NCI-H748 treated with DMSO at 0.1 percent for 48 hours (cell line): ENCODE measurements at regions not wholly inside any gene's neighbourhood (a gene's known extent, or its start where the extent isn't known, plus 50 kb on each side); places are given as distances from the start of the nearest gene placed in this dataset.
"Not testable (repeated sequence)": the region's sequence is repeated elsewhere in the genome, so short reads cannot be mapped to it uniquely, and the experiment has no call there.

ENCODE experiments used
- DNase-seq: peaks from one replicate; lab custom pipeline; 2025; lab: John Stamatoyannopoulos, UW

- no peak for DNase-seq
Measured at GRCh38 chr7:125386211-125386610, 456.6 kb upstream of the POT1 start.

GRCh38 chr7:125383324-125383723 is 453.7 kb upstream of the POT1 start:
- DNase-seq = no peak

GRCh38 chr7:125382401-125382800 is 452.8 kb upstream of the POT1 start:
- no peak for DNase-seq

DNA sequence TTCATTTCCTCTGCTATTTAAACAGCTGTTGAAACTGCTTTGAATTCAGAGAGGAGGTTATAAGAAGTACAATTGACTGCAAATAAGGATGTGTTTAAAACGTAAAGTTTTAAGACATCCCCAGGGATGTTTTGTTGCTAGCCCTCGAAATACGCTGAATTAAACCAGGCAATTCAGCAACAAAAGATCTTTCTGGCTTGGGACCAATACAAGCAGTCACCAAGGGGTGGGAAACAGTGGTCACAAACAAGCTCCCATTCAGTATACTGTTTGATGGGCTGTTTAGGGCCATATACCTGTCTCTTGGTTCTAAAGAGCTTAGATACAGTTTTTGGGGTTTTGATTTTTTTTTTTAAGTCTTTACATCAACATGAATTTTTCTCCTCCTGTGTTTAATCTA is 446.3 kb upstream of the POT1 start:
- peak; percentile 88 for DNase-seq

DNA sequence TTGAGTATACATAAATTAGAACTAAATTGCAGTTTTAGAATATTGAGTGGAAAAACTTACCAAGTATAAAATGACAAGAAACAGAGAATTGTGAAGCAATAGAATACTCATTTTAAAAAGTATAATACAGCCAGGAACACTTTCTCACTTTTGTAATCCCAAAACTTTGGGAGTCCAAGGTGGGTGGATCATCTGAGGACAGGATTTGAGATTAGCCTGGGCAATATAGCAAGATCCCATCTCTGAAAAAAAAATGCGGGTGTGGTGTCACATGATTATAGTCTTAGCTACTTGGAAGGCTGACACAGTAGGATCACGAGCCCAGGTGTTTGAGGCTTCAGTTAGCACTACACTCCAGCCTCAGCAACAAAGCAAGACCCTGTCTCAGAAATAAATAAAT is 440.9 kb upstream of the POT1 start:
- no peak for DNase-seq

DNA sequence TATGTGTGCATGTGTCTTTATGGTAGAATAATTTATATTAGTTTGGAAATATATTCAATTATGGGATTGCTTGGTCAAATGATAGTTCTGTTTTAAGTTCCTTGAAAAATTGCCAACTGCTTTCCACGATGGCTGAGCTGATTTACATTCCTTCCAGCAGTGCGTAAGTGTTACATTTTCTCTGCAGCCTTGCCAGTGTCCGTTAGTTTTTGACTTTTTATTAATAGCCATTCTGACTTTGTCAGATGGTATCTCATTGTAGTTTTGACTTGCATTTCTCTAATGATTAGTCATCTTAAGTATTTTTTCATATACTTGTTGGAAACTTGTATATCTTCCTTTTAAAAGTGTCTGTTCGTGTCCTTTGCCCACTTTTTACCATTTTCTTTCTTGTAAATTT is 434.2 kb upstream of the POT1 start:
- DNase-seq = no peak

DNA sequence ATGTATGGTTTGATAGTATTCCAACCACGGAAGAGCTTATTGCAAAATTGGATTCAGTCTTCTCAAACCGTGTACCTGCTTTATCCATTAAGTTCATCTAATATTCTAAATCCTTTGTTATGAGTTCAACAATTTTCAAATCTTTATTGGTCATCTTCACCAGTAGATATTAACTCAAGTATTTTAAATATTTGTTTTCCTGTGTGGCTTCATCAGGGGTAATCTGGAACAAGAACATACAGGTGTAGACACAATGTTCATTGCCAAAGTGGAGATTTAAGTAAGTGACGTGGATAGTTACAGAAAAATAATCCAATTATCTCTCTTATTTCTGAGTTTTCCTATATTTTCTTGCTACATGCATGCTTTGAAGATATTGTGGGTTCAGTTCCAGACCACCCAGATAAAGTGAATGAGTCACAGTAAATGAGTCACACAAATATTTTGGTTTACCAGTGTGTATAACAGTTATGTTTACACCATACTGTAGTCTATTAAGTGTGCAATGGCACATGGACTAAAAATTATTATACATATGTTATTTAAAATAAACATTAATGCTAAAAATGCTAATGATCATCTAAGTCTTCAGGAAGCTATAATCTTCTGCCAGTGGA is 429.0 kb upstream of the POT1 start:
- no peak for DNase-seq

GRCh38 chr7:125357676-125358455 is 428.2 kb upstream of the POT1 start:
- DNase-seq = no peak

DNA sequence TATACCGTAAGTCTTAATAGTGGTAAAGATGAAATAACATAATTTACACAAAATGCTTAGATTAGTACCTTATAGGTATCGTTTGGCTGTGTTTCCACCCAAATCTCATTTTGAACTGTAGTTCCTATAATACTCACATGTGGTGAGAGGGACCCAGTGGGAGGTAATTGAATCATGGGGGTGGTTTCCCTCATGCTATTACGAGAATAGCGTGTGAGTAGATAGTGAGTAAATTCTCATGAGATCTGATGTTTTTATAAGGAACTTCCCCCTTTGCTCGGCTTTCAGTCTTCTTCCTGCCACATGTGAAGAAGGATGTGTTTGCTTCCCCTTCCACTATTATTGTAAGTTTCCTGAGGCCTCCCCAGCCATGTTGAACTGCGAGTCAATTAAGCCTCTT is 426.3 kb upstream of the POT1 start:
- DNase-seq = no peak

DNA sequence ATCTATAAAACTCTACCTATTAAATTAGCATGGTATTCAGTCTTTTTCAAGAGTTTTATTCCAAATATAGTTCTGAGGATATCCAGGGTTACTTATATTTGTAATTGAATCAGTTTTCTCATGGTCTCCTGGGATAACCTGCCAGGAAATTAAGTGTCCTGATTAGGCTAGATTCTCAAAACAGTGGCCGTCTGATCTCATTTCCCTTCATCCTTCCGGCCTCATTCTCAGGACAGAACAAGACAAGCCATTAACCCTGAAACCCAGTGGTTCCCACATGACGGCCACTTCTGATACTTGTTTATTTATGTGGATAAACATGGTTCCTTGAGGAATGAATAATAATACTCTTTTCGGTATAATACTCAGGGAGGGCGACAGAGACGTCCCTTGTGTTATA is 417.6 kb upstream of the POT1 start:
- no peak for DNase-seq

- DNase-seq = no peak
Measured at GRCh38 chr7:125338110-125338509, 408.5 kb upstream of the POT1 start.

GRCh38 chr7:125336326-125336725 is 406.7 kb upstream of the POT1 start:
- DNase-seq = no peak

GRCh38 chr7:125326666-125327255 is 397.1 kb upstream of the POT1 start:
- DNase-seq = no peak

GRCh38 chr7:125316466-125316865 is 386.8 kb upstream of the POT1 start:
- DNase-seq = no peak

DNA sequence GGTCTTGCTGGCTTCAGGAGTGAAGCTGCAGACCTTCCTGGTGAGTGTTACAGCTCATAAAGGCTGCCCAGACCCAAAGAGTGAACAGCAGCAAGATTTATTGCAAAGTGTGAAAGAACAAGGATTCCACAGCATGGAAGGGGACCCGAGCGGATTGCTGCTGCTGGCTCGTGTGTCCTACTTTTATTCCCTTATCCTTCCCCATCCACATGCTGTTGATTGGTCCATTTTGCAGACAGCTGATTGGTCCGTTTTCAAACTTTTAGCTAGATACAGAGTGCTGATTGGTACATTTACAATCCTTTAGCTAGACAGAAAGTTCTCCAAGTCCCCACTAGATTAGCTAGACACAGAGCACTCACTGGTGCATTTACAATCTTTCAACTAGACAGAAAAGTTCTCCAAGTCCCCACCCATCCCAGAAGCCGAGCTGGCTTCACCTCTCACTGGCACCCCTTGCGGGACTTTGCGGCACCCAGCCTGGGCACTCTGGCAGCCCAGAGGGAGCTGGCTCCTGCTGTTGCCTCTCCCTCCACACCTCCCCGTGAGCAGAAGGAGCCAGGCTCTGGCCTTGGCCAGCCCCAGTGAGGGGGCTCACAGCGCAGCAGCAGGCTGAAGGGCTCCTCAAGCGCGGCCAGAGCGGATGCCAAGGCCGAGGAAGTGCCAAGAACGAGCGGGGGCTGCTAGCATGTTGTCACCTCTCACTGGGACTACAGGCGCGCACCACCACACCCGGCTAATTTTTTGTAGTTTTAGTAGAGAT is 369.6 kb upstream of the POT1 start:
- no peak for DNase-seq

- DNase-seq = no peak
Measured at GRCh38 chr7:125279961-125280360, 350.3 kb upstream of the POT1 start.

- DNase-seq = no peak
Measured at GRCh38 chr7:125278318-125278717, 348.7 kb upstream of the POT1 start.

- not testable (repeated sequence) for DNase-seq
Measured at GRCh38 chr7:125274742-125275141, 345.1 kb upstream of the POT1 start.

GRCh38 chr7:125264174-125264856 is 334.7 kb upstream of the POT1 start:
- DNase-seq = not testable (repeated sequence)

GRCh38 chr7:125258876-125259417 is 329.3 kb upstream of the POT1 start:
- DNase-seq = not testable (repeated sequence)

DNA sequence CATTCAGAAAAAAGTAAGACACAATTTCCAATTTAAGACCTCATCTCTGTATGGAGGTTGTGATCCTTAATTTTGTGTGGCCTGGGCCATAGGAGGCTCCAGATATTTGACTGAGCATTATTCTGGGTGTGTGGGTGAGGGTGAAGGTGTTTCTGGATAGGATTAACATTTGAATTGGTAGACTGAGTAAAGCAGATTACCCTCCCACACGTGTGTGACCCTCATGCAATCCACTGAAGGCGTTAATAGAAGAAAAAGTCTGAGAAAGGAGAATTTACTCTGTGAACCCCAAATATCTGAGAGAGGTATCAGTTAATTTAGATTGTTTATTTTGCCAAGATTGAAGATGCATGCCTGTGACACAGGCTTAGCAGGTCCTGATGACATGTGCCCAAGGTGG is 328.0 kb upstream of the POT1 start:
- DNase-seq = no peak

GRCh38 chr7:125256446-125256845 is 326.8 kb upstream of the POT1 start:
- DNase-seq = no peak
